GM21360 (cell line): ENCODE measurements at regions not wholly inside any gene's neighbourhood (a gene's known extent, or its start where the extent isn't known, plus 50 kb on each side); places are given as distances from the start of the nearest gene placed in this dataset.
"Not testable (repeated sequence)": the region's sequence is repeated elsewhere in the genome, so short reads cannot be mapped to it uniquely, and the experiment has no call there.

Source experiments
- ATAC-seq: cut with Tn5 transposase; IDR thresholded peaks from one replicate; pipeline ENCODE4 v1.9.1; 2021; ENCODE audit warnings: mild to moderate bottlenecking, moderate library complexity; ENCODE audit not compliant: unreplicated experiment

GRCh38 chr6:86478316-86478715 lies 459.0 kb upstream of the HTR1E start:
- not testable (repeated sequence) for ATAC-seq

DNA sequence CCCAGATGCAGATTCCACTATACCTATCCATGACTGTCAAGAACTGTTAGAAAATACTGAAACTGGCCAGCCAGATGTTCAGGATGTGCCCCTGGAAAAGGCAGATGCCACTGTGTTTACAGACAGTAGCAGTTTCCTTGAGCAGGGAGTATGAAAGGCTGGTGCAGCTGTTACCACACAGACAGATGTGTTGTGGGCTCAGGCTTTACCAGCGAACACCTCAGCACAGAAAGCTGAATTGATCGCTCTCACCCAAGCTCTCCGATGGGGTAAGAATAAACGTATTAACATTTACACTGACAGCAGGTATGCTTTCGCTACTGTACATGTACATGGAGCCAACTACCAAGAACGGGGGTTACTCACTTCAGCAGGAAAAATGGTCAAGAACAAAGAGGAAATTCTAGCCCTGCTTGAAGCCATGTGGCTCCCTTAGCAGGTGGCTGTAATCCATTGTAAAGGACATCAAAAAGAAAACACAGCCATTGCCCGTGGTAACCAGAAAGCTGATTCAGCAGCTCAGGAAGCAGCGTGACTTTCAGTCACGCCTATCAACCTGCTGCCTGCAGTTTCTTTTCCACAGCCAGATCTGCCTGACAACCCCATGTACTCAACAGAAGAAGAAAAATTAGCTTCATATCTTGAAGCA lies 459.7 kb upstream of the HTR1E start:
- ATAC-seq: no peak

GRCh38 chr6:86476311-86476710 lies 461.0 kb upstream of the HTR1E start:
- ATAC-seq: no peak

- ATAC-seq: no peak
These were observed 463.2 kb upstream of the HTR1E start for GRCh38 chr6:86474081-86474480.

- no peak for ATAC-seq
These were observed 465.5 kb upstream of the HTR1E start for GRCh38 chr6:86471791-86472190.

DNA sequence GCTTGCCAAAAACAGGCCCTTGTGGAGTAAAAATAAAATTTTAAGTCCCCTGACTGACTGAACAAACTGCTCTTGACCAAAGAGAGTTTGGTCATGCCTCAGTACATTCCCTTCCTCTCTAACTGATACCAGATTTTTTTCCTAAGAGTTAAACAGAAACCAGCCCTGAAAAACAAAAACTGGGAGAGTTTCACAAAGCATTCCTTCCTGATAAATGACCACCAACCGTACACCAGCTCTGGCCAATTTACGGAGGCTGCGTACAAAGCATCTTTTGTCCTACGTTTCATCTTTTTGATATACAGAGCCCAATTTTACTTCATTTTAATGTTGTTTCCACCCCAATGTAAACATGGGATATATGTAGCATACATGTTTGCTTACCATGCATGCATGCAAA lies 477.4 kb upstream of the HTR1E start:
- no peak for ATAC-seq

DNA sequence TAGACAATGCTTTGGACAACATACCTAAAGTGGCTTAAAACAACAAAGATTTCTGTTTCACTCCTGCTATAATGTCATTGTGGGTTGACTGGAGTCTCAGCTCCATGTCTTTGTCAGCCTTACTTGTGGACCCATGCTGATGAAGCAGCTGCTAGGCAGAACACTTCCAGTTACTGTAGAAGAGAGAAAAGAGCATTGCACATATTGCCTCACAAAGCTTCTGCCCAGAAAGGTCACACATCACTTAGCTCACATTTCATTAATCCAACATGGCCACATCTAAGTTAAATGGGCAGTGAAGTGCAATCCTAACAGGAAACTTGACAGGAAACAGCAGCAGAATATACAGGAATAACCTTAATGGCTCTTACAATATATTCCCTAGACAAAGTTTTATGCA lies 480.5 kb upstream of the HTR1E start:
- no peak for ATAC-seq

GRCh38 chr6:86453232-86453631 lies 484.1 kb upstream of the HTR1E start:
- ATAC-seq: no peak

- no peak for ATAC-seq
These were observed 488.9 kb upstream of the HTR1E start for GRCh38 chr6:86448398-86448797.

DNA sequence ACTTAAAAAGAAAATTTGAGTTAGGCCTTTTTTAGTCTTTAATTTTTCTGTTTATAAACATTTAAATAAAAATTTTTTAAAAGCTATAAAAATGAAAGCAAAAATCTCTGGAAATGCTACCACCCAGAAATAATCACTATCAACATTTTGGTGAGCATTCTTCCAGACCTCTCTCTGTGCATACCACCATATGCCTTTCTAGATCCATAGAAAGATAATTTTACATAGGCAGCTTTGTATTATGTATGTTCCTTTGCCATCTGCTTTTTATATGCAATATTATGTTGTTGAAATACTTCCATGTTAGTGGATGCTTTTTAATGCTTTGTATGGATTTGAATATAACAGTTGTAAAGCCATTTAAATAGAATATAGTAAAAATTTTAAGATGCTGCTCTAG lies 496.7 kb upstream of the HTR1E start:
- no peak for ATAC-seq

- ATAC-seq: no peak
These were observed 513.8 kb upstream of the HTR1E start for GRCh38 chr6:86423571-86423970.

DNA sequence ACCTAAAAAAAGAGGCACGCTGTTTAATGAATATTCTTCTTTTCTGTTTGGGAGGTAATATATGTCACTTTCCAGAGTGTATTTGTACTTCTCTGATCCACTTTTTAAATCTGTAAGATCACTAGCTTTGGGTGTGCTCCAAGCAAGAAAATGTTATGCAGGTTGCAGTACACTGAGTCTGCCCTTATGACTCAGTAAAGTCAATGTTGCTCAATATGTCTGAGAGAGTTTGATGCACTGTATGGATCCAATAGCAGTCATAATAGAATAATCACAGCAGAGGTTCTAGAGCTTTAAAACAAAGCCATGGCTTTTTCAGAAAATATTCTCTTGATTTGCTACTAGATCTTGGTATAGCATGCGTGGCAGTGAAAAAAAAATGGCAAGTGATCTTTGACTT lies 525.3 kb upstream of the HTR1E start:
- ATAC-seq: no peak

- ATAC-seq: no peak
These were observed 530.2 kb upstream of the HTR1E start for GRCh38 chr6:86407128-86407527.

GRCh38 chr6:86392850-86393249 lies 544.5 kb upstream of the HTR1E start:
- ATAC-seq: not testable (repeated sequence)

GRCh38 chr6:86380571-86381125 lies 556.7 kb upstream of the HTR1E start:
- no peak for ATAC-seq

DNA sequence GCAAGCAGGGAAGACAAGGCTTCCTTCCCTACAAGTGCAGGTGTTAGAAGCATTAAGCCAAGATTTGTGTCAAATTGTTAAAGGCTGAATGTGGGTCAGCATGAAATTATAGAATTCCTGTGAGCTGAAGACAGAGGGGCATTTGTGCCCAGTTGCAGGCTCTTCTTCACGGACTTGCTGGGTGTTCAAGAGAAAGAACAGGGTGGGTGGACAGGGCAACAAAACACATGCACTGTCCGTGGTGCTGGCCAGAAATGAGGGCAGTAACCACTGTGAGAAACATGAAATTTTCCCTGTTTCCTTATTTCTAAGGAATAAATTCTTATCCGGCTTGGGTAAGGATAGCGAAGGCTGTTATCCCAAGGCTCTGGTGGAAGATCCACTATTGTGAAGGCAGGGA lies 579.5 kb upstream of the HTR1E start:
- no peak for ATAC-seq

- no peak for ATAC-seq
These were observed 582.1 kb upstream of the HTR1E start for GRCh38 chr6:86355271-86355670.

GRCh38 chr6:86331919-86332318 lies 605.4 kb upstream of the HTR1E start:
- ATAC-seq: no peak

- no peak for ATAC-seq
These were observed 606.0 kb upstream of the HTR1E start for GRCh38 chr6:86331265-86331840.

DNA sequence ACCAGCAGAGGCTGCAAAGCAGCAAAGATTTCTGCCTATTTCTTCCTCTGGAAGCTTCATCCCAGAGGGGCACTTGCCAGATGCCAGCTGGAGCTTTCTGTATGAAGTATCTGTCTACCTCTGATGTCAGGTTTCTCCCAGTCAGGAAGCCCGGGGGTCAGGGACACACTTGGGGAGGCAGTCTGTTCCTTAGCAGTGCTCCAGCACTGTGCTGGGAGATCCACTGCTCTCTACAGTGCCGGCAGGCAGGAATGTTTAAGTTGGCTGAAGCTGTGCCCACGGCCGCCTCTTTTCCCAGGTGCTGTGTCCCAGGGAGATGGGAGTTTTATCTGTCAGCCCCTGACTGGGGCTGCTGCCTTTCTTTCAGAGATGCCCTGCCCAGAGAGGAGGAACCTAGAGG lies 631.1 kb upstream of the HTR1E start:
- no peak for ATAC-seq

DNA sequence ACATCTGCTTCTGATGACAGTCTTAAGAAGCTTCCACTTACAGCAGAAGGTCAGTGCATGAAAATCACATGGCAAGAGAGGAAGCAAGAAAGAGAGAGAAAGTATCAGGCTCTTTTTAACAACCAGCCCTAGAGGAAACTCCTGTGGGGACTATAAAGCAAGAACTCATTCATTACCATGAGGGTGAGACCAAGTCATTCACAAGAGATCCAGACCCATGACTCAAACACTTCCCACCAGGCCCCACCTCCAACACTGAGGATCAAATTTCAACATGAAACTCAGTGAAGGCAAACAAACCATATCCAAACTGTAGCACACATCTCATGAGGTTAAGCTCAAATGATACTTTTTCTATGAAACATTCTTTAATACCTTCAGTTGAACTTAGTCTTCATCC lies 643.2 kb upstream of the SYNCRIP start:
- ATAC-seq: no peak

GRCh38 chr6:86284809-86285480 lies 642.3 kb upstream of the SYNCRIP start:
- not testable (repeated sequence) for ATAC-seq
